ENCODE measurements at regions not wholly inside any gene's neighbourhood (a gene's known extent, or its start where the extent isn't known, plus 50 kb on each side); places are given as distances from the start of the nearest gene placed in this dataset.

DNA sequence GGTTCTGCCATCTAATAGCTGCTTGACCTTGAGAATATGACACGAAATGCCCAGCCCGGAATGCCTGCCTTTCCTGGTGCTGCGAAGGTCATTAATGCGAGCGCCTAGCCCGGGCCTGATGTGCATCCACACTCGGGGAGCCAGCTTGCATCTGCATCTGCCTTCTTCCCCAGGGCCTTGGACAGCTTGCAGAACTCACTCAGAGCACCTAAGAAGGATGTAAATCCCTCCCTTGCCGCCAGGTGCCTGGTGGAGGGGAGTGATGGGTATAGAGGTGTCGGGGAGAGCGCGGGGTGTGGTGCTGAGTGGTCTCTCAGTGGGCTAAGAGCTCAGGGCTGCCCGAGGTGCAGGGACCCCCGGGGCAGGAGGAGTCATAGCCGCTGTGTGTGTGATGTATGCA is 127.2 kb downstream of the MRPL36 start:
- TF ChIP-seq POLR2A (IDR thresholded peaks at IDR 0.05) (no peak), EP300 (IDR thresholded peaks at IDR 0.05) (no peak)
- WGBS, 3 donors, result 53 to 69% (median 61%) methylated on average over 14 of the region's 14 CpGs
- peaks cover 4% of the 10 kb centered on the region for H3K4me1 ChIP-seq (ENCODE audit: insufficient read depth)
- intact Hi-C loops (cut with DNase I), result loop anchor here in 1 of 4 donors (10.0 kb wide), 1 partner anchor 372 kb away; no protein-coding TSS in a partner anchor
- H3K27me3 ChIP-seq, result no peaks in the 10 kb centered on the region
- no peak for DNase-seq
- no peak overlapping the region for H3K27ac ChIP-seq
- no peaks in the 10 kb centered on the region for H3K9me3 ChIP-seq
- H3K36me3 ChIP-seq, result no peaks in the 10 kb centered on the region
- no peak overlapping the region for H3K4me3 ChIP-seq

- intact Hi-C loops (cut with DNase I), result loop anchor here in 1 of 4 donors (10.0 kb wide), 1 partner anchor 373 kb away; no protein-coding TSS in a partner anchor
- H3K36me3 ChIP-seq, result no peaks in the 10 kb centered on the region
- H3K27ac ChIP-seq, result no peak overlapping the region
- no peaks in the 10 kb centered on the region for H3K27me3 ChIP-seq
- H3K4me1 ChIP-seq (ENCODE audit: insufficient read depth), result peaks cover 7% of the 10 kb centered on the region
- H3K9me3 ChIP-seq, result no peaks in the 10 kb centered on the region
- 80 to 85% (median 83%) methylated on average over 11 of the region's 11 CpGs for WGBS, 3 donors
- DNase-seq, result no peak
- H3K4me3 ChIP-seq, result no peak overlapping the region
- no peak for TF ChIP-seq CTCF (IDR thresholded peaks at IDR 0.05)
- TF ChIP-seq POLR2A (IDR thresholded peaks at IDR 0.05), result no peak
- TF ChIP-seq EP300 (IDR thresholded peaks at IDR 0.05), result no peak
Measured at GRCh38 chr5:1671351-1671750, 128.3 kb downstream of the MRPL36 start.

- no peak overlapping the region for H3K27ac ChIP-seq
- intact Hi-C loops (cut with DNase I), result loop anchor here in 1 of 4 donors (10.0 kb wide), 1 partner anchor 374 kb away; no protein-coding TSS in a partner anchor
- DNase-seq, result no peak
- no peaks in the 10 kb centered on the region for H3K27me3 ChIP-seq
- H3K9me3 ChIP-seq, result no peaks in the 10 kb centered on the region
- TF ChIP-seq POLR2A (IDR thresholded peaks at IDR 0.05) (no peak), EP300 (IDR thresholded peaks at IDR 0.05) (no peak), CTCF (IDR thresholded peaks at IDR 0.05) (no peak)
- H3K4me1 ChIP-seq (ENCODE audit: insufficient read depth), result peaks cover 7% of the 10 kb centered on the region
- H3K36me3 ChIP-seq, result no peaks in the 10 kb centered on the region
- no peak overlapping the region for H3K4me3 ChIP-seq
- WGBS, 3 donors, result 53 to 59% (median 53%) methylated on average over 2 of the region's 2 CpGs
Measured at GRCh38 chr5:1670351-1670750, 129.3 kb downstream of the MRPL36 start.

- no peak for DNase-seq
- no peak for TF ChIP-seq CTCF (IDR thresholded peaks at IDR 0.05)
- TF ChIP-seq EP300 (IDR thresholded peaks at IDR 0.05), result no peak
- TF ChIP-seq POLR2A (IDR thresholded peaks at IDR 0.05), result no peak
Measured at GRCh38 chr5:1669276-1670155, 130.1 kb downstream of the MRPL36 start.

More at GRCh38 chr5:1669276-1670155, 130.1 kb downstream of the MRPL36 start:
- Histone ChIP-seq H3K4me1 (ENCODE audit: insufficient read depth) (peaks cover 7% of the 10 kb centered on the region), H3K27me3 (no peaks in the 10 kb centered on the region), H3K4me3 (no peak overlapping the region), H3K36me3 (no peaks in the 10 kb centered on the region), H3K9me3 (no peaks in the 10 kb centered on the region), H3K27ac (no peak overlapping the region)
- intact Hi-C loops (cut with DNase I), result loop anchor here in 2 of 4 donors (5.0 to 10.0 kb wide), 2 partner anchors 368 to 375 kb away; no protein-coding TSS in a partner anchor
- 77 to 79% (median 77%) methylated on average over 10 of the region's 10 CpGs for WGBS, 3 donors
